Breast epithelium (tissue), 3 donors: ENCODE measurements at regions not wholly inside any gene's neighbourhood (a gene's known extent, or its start where the extent isn't known, plus 50 kb on each side); places are given as distances from the start of the nearest gene placed in this dataset.

Experiments used
- POLR2A ChIP-seq: fragments of 450-650 bp; IDR thresholded peaks from one replicate; pipeline ENCODE4 v1.6.1; 2016; ENCODE audit warnings: antibody characterized with exemption, mild to moderate bottlenecking, moderate library complexity
- POLR2AphosphoS5 ChIP-seq, 3 donors: sonication (generic); formaldehyde crosslinking; IDR thresholded peaks; one replicate each; pipeline ENCODE4 v1.6.1; 2017; ENCODE audit warnings: antibody characterized with exemption in 3 of 3
- TF ChIP-seq, protein P1 (sequence below), 3 donors: fragments of 450-650 bp; IDR thresholded peaks; one replicate each; pipeline ENCODE4 v1.5.1; 2016 to 2017; ENCODE audit warnings: antibody characterized with exemption in 3 of 3, mild to moderate bottlenecking in 3 of 3, moderate library complexity in 3 of 3

DNA sequence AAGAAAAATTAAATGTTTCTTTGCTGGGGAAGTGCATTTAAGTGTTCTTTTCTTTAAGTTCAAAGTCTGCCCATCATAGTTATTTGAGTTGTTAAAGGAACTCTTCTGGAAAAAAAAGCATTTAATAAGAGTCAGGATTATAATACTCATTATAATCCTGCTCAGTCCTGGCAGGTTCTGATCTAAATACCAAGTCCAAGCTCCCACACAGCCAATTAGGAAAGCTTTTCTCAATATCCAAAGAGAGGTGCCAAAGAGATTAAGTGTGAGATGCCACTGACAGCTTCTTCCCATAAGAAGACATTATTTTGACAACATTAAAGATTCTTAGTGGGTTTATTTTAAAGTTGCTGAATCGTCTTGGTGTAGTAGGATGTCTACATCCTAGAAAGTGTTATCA, 235.2 kb upstream of the DAB2 start:
- TF ChIP-seq POLR2AphosphoS5 (IDR thresholded peaks at IDR 0.05) (no peak), POLR2A (no peak)
- TF ChIP-seq, protein P1, sequence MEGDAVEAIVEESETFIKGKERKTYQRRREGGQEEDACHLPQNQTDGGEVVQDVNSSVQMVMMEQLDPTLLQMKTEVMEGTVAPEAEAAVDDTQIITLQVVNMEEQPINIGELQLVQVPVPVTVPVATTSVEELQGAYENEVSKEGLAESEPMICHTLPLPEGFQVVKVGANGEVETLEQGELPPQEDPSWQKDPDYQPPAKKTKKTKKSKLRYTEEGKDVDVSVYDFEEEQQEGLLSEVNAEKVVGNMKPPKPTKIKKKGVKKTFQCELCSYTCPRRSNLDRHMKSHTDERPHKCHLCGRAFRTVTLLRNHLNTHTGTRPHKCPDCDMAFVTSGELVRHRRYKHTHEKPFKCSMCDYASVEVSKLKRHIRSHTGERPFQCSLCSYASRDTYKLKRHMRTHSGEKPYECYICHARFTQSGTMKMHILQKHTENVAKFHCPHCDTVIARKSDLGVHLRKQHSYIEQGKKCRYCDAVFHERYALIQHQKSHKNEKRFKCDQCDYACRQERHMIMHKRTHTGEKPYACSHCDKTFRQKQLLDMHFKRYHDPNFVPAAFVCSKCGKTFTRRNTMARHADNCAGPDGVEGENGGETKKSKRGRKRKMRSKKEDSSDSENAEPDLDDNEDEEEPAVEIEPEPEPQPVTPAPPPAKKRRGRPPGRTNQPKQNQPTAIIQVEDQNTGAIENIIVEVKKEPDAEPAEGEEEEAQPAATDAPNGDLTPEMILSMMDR (IDR thresholded peaks at IDR 0.05) = no peak
